ENCODE measurements at regions not wholly inside any gene's neighbourhood (a gene's known extent, or its start where the extent isn't known, plus 50 kb on each side); places are given as distances from the start of the nearest gene placed in this dataset.

DNA sequence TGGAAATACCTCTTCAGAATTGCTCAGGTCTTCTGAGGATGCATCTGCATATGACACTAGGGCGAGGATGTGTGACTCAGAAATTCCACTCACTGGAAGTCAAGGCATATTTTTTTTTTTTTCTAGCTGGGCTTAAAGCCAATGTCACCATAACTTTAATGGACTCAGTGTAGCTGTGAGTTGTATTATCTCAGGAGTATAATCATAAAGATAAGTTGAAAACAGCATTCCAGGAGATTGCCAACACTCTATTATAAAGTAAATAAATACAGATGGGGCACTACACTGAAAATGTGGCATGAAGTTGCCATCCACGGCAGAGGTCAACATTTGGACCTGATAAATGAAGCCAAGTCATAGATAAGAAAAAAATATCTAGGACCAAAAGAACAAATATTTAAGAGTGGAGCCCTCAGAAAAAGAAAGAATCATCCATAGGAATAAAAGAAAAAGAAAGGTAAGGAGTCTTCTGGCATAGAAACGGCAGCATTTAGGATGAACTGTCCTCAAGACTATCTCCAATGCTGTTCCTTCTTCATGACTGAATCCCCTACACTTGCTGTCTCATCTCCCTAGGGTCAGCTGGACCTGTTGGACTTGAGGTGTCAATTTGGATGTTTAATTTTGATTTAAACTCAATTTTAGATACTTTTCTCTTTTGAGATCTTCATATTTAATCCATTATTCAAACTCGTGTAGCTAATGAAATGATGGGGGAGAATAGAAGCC lies 72.9 kb upstream of the CAV2 start:
- no peak for TF ChIP-seq POLR2A (IDR thresholded peaks at IDR 0.05)
- no peak for TF ChIP-seq CTCF (IDR thresholded peaks at IDR 0.05)

Data from testis (tissue), 2 donors.